Esophagus muscularis mucosa (tissue), 4 donors: ENCODE measurements at regions not wholly inside any gene's neighbourhood (a gene's known extent, or its start where the extent isn't known, plus 50 kb on each side); places are given as distances from the start of the nearest gene placed in this dataset.

Experiments used
- EP300 ChIP-seq: sonication (generic); formaldehyde crosslinking; IDR thresholded peaks from one replicate; pipeline ENCODE4 v1.6.1; 2017; ENCODE audit warnings: antibody characterized with exemption
- POLR2A ChIP-seq: fragments of 450-650 bp; IDR thresholded peaks from one replicate; pipeline ENCODE4 v1.6.1; 2017; ENCODE audit warnings: antibody characterized with exemption, moderate library complexity, mild to moderate bottlenecking, low read depth
- POLR2AphosphoS5 ChIP-seq, 2 donors: sonication (generic); formaldehyde crosslinking; IDR thresholded peaks; one replicate each; pipeline ENCODE4 v1.6.1; 2017; ENCODE audit warnings: antibody characterized with exemption in 2 of 2
- TF ChIP-seq, protein P1 (sequence below), 3 experiments: fragments of 200-600 bp in 2 of 3; fragments of 450-650 bp in 1 of 3; sonication (generic) in 2 of 3; IDR thresholded peaks; one replicate each; pipeline ENCODE4 v1.5.1; 2017 to 2019; ENCODE audit warnings: antibody characterized with exemption in 3 of 3, mild to moderate bottlenecking in 2 of 3, moderate library complexity in 1 of 3

- TF ChIP-seq POLR2AphosphoS5 (IDR thresholded peaks at IDR 0.05) (no peak), POLR2A (no peak), EP300 (no peak)
- TF ChIP-seq, protein P1, sequence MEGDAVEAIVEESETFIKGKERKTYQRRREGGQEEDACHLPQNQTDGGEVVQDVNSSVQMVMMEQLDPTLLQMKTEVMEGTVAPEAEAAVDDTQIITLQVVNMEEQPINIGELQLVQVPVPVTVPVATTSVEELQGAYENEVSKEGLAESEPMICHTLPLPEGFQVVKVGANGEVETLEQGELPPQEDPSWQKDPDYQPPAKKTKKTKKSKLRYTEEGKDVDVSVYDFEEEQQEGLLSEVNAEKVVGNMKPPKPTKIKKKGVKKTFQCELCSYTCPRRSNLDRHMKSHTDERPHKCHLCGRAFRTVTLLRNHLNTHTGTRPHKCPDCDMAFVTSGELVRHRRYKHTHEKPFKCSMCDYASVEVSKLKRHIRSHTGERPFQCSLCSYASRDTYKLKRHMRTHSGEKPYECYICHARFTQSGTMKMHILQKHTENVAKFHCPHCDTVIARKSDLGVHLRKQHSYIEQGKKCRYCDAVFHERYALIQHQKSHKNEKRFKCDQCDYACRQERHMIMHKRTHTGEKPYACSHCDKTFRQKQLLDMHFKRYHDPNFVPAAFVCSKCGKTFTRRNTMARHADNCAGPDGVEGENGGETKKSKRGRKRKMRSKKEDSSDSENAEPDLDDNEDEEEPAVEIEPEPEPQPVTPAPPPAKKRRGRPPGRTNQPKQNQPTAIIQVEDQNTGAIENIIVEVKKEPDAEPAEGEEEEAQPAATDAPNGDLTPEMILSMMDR (IDR thresholded peaks at IDR 0.05), result no peak
Observed at GRCh38 chr9:91073811-91074771, 272.5 kb downstream of the SYK start.
